IPS-18c (cell line): ENCODE measurements at regions not wholly inside any gene's neighbourhood (a gene's known extent, or its start where the extent isn't known, plus 50 kb on each side); places are given as distances from the start of the nearest gene placed in this dataset.

ENCODE experiments used
- H3K4me3 ChIP-seq: 2 replicates; pipeline ENCODE4 v1.7.0; 2013; ENCODE audit warnings: low read depth, mild to moderate bottlenecking, low read length, moderate library complexity; ENCODE audit not compliant: insufficient read depth
- H3K9me3 ChIP-seq: one replicate; pipeline ENCODE4 v1.6.1; 2013; ENCODE audit warnings: mild to moderate bottlenecking, low read length, moderate library complexity; ENCODE audit not compliant: control insufficient read depth, insufficient read depth

- no peaks in the 10 kb centered on the region for H3K9me3 ChIP-seq
- no peak overlapping the region for H3K4me3 ChIP-seq
These were observed 500.8 kb downstream of the INSC start for GRCh38 chr11:15615398-15616096.

- H3K4me3 ChIP-seq: no peak overlapping the region
- H3K9me3 ChIP-seq: no peaks in the 10 kb centered on the region
These were observed 501.7 kb downstream of the INSC start for GRCh38 chr11:15616130-15617105.

- Histone ChIP-seq H3K4me3 (no peak overlapping the region), H3K9me3 (no peaks in the 10 kb centered on the region)
These were observed 502.4 kb downstream of the INSC start for GRCh38 chr11:15617126-15617525.

GRCh38 chr11:15618583-15619032 lies 503.9 kb downstream of the INSC start:
- no peaks in the 10 kb centered on the region for H3K9me3 ChIP-seq
- H3K4me3 ChIP-seq: no peak overlapping the region

GRCh38 chr11:15621565-15621964 lies 506.8 kb downstream of the INSC start:
- Histone ChIP-seq H3K9me3 (no peaks in the 10 kb centered on the region), H3K4me3 (no peak overlapping the region)

GRCh38 chr11:15622231-15622890 lies 507.6 kb downstream of the INSC start:
- Histone ChIP-seq H3K9me3 (no peaks in the 10 kb centered on the region), H3K4me3 (no peak overlapping the region)

GRCh38 chr11:15624701-15625100 lies 510.0 kb downstream of the INSC start:
- Histone ChIP-seq H3K9me3 (no peaks in the 10 kb centered on the region), H3K4me3 (no peak overlapping the region)

GRCh38 chr11:15625691-15626090 lies 511.0 kb downstream of the INSC start:
- Histone ChIP-seq H3K9me3 (no peaks in the 10 kb centered on the region), H3K4me3 (no peak overlapping the region)

GRCh38 chr11:15627560-15627959 lies 512.8 kb downstream of the INSC start:
- Histone ChIP-seq H3K9me3 (no peaks in the 10 kb centered on the region), H3K4me3 (no peak overlapping the region)

GRCh38 chr11:15629690-15630321 lies 515.1 kb downstream of the INSC start:
- no peaks in the 10 kb centered on the region for H3K9me3 ChIP-seq
- H3K4me3 ChIP-seq: no peak overlapping the region

GRCh38 chr11:15630896-15631295 lies 516.2 kb downstream of the INSC start:
- no peak overlapping the region for H3K4me3 ChIP-seq
- no peaks in the 10 kb centered on the region for H3K9me3 ChIP-seq

GRCh38 chr11:15635521-15635920 lies 520.8 kb downstream of the INSC start:
- H3K9me3 ChIP-seq: no peaks in the 10 kb centered on the region
- H3K4me3 ChIP-seq: no peak overlapping the region

GRCh38 chr11:15636521-15637089 lies 521.9 kb downstream of the INSC start:
- Histone ChIP-seq H3K4me3 (no peak overlapping the region), H3K9me3 (no peaks in the 10 kb centered on the region)

GRCh38 chr11:15638386-15638787 lies 523.7 kb downstream of the INSC start:
- Histone ChIP-seq H3K9me3 (no peaks in the 10 kb centered on the region), H3K4me3 (no peak overlapping the region)

GRCh38 chr11:15640318-15640717 lies 525.6 kb downstream of the INSC start:
- Histone ChIP-seq H3K4me3 (no peak overlapping the region), H3K9me3 (no peaks in the 10 kb centered on the region)

- no peaks in the 10 kb centered on the region for H3K9me3 ChIP-seq
- H3K4me3 ChIP-seq: no peak overlapping the region
These were observed 526.7 kb downstream of the INSC start for GRCh38 chr11:15641271-15642045.
